Neural cell (in vitro differentiated cells): ENCODE measurements at regions not wholly inside any gene's neighbourhood (a gene's known extent, or its start where the extent isn't known, plus 50 kb on each side); places are given as distances from the start of the nearest gene placed in this dataset.

Experiments
- H2AFZ ChIP-seq: fragments of 200-600, 300-800 bp; sonication (generic), shearing (Covaris generic); 2 replicates; pipeline ENCODE4 v1.6.0; 2014; ENCODE audit warnings: low read depth, mild to moderate bottlenecking, antibody characterized with exemption, low read length, moderate library complexity
- H3F3A ChIP-seq: fragments of 200-600 bp; shearing (Covaris generic); 2 replicates; pipeline ENCODE4 v1.6.1; 2016; ENCODE audit warnings: mild to moderate bottlenecking, moderate library complexity, mixed read lengths, antibody characterized with exemption, low read length; ENCODE audit not compliant: insufficient read depth, poor library complexity, severe bottlenecking
- H3K27ac ChIP-seq: fragments of 200-600, 300-800 bp; sonication (generic), shearing (Covaris generic); 2 replicates; pipeline ENCODE4 v1.5.1; 2014; ENCODE audit warnings: mild to moderate bottlenecking, low read length, moderate library complexity
- H3K27me3 ChIP-seq: fragments of 300-800, 200-600 bp; sonication (generic), shearing (Covaris generic); 2 replicates; pipeline ENCODE4 v1.6.0; 2014; ENCODE audit warnings: mild to moderate bottlenecking, low read depth, low read length, moderate library complexity; ENCODE audit not compliant: insufficient read depth
- H3K36me3 ChIP-seq: fragments of 300-800, 200-600 bp; sonication (generic), shearing (Covaris generic); 2 replicates; pipeline ENCODE4 v1.5.1; 2014; ENCODE audit warnings: mild to moderate bottlenecking, antibody characterized with exemption, low read length, moderate library complexity; ENCODE audit not compliant: insufficient read depth
- H3K4me2 ChIP-seq: fragments of 300-800, 200-600 bp; sonication (generic), shearing (Covaris generic); 2 replicates; pipeline ENCODE4 v1.6.0; 2014; ENCODE audit warnings: mild to moderate bottlenecking, low read length
- H3K4me3 ChIP-seq: fragments of 300-800, 200-600 bp; sonication (generic), shearing (Covaris generic); 2 replicates; pipeline ENCODE4 v1.5.1; 2014; ENCODE audit warnings: mild to moderate bottlenecking, low read length, moderate library complexity
- H3K79me2 ChIP-seq: fragments of 200-600 bp; shearing (Covaris generic); replicated peaks from 2 replicates; pipeline ENCODE4 v1.6.0; 2014; ENCODE audit warnings: mild to moderate bottlenecking, low read length, moderate library complexity; ENCODE audit not compliant: insufficient read depth
- H3K9ac ChIP-seq: fragments of 300-800, 200-600 bp; sonication (generic), shearing (Covaris generic); 2 replicates; pipeline ENCODE4 v1.6.1; 2016; ENCODE audit warnings: mild to moderate bottlenecking, low read length, mixed read lengths
- H3K9me2 ChIP-seq: fragments of 200-600 bp; shearing (Covaris generic); 2 replicates; pipeline ENCODE4 v1.6.1; 2016; ENCODE audit warnings: mild to moderate bottlenecking, low read length, mixed read lengths; ENCODE audit not compliant: insufficient read depth
- H3K9me3 ChIP-seq: fragments of 200-600, 300-800 bp; sonication (generic), shearing (Covaris generic); 2 replicates; pipeline ENCODE4 v1.6.1; 2016; ENCODE audit warnings: mild to moderate bottlenecking, mixed run types, low read length, moderate library complexity, mixed read lengths
- H4K20me1 ChIP-seq: fragments of 200-600 bp; shearing (Covaris generic); 2 replicates; pipeline ENCODE4 v1.6.1; 2016; ENCODE audit warnings: mild to moderate bottlenecking, mixed run types; ENCODE audit not compliant: insufficient read depth
- EP300 ChIP-seq: fragments of 450-650 bp; conservative IDR thresholded peaks from 2 replicates; pipeline ENCODE4 v1.6.1; 2014; ENCODE audit warnings: antibody characterized with exemption, mild to moderate bottlenecking, moderate library complexity; ENCODE audit not compliant: poor library complexity, severe bottlenecking
- EZH2 ChIP-seq: fragments of 200-600, 300-800 bp; shearing (Covaris generic), sonication (generic); IDR thresholded peaks from 2 replicates; pipeline ENCODE4 v1.6.1; 2014; ENCODE audit warnings: antibody characterized with exemption, low read length, borderline replicate concordance, mild to moderate bottlenecking; ENCODE audit not compliant: insufficient read depth, poor library complexity, severe bottlenecking
- MXI1 ChIP-seq: fragments of 450-650 bp; conservative IDR thresholded peaks from 2 replicates; pipeline ENCODE4 v1.6.1; 2014; ENCODE audit warnings: antibody characterized with exemption, mild to moderate bottlenecking; ENCODE audit not compliant: poor library complexity, severe bottlenecking
- POLR2AphosphoS5 ChIP-seq: IDR thresholded peaks from 2 replicates; pipeline ENCODE4 v1.6.1; 2012
- RAD21 ChIP-seq: fragments of 450-650 bp; conservative IDR thresholded peaks from 2 replicates; pipeline ENCODE4 v1.6.1; 2014; ENCODE audit warnings: antibody characterized with exemption, mild to moderate bottlenecking, moderate library complexity
- SMC3 ChIP-seq: fragments of 450-650 bp; conservative IDR thresholded peaks from 2 replicates; pipeline ENCODE4 v1.6.1; 2014; ENCODE audit warnings: antibody characterized with exemption, mild to moderate bottlenecking, moderate library complexity; ENCODE audit not compliant: poor library complexity
- TAF1 ChIP-seq: IDR thresholded peaks from 2 replicates; pipeline ENCODE4 v1.6.1; 2012; ENCODE audit warnings: low read depth
- TF ChIP-seq, protein P1 (sequence below): IDR thresholded peaks from 2 replicates; pipeline ENCODE4 v1.6.1; 2012; ENCODE audit warnings: borderline replicate concordance
- TF ChIP-seq, protein P2 (sequence below): fragments of 450-650 bp; IDR thresholded peaks from 2 replicates; pipeline ENCODE4 v1.5.1; 2014; ENCODE audit warnings: antibody characterized with exemption, mild to moderate bottlenecking, moderate library complexity; ENCODE audit not compliant: poor library complexity, severe bottlenecking

DNA sequence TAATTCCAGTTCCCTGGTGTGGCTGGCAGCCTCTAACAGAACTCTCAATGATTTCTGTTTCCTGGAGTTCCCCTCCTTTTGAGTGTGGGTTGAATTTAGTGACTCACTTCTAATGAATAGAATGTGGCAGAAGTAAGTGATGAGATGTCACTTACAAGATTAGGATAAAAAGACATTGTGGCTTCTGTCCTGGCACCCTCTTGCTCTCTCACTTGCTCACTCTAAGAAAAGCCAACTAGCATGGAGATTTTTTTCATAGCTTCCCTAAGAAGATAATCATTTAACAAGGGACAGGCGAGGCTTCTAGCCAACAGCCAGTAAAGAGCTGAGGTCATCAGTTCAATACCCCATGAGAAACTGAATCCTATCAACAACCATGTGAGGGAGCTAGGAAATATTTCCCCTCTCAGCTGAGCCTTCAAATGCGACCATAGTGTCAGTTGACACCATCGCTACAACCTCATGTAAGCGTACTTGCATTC is 156.7 kb downstream of the TMTC3 start:
- Histone ChIP-seq H3K27me3 (no peaks in the 10 kb centered on the region), H3F3A (no peaks in the 10 kb centered on the region), H3K4me3 (no peak overlapping the region), H3K9me3 (no peaks in the 10 kb centered on the region), H3K79me2 (no peaks in the 10 kb centered on the region), H3K4me2 (no peak overlapping the region), H4K20me1 (no peaks in the 10 kb centered on the region), H3K36me3 (no peaks in the 10 kb centered on the region), H2AFZ (no peak overlapping the region), H3K9ac (no peak overlapping the region), H3K9me2 (no peaks in the 10 kb centered on the region), H3K27ac (no peak overlapping the region)
- TF ChIP-seq, protein P1, sequence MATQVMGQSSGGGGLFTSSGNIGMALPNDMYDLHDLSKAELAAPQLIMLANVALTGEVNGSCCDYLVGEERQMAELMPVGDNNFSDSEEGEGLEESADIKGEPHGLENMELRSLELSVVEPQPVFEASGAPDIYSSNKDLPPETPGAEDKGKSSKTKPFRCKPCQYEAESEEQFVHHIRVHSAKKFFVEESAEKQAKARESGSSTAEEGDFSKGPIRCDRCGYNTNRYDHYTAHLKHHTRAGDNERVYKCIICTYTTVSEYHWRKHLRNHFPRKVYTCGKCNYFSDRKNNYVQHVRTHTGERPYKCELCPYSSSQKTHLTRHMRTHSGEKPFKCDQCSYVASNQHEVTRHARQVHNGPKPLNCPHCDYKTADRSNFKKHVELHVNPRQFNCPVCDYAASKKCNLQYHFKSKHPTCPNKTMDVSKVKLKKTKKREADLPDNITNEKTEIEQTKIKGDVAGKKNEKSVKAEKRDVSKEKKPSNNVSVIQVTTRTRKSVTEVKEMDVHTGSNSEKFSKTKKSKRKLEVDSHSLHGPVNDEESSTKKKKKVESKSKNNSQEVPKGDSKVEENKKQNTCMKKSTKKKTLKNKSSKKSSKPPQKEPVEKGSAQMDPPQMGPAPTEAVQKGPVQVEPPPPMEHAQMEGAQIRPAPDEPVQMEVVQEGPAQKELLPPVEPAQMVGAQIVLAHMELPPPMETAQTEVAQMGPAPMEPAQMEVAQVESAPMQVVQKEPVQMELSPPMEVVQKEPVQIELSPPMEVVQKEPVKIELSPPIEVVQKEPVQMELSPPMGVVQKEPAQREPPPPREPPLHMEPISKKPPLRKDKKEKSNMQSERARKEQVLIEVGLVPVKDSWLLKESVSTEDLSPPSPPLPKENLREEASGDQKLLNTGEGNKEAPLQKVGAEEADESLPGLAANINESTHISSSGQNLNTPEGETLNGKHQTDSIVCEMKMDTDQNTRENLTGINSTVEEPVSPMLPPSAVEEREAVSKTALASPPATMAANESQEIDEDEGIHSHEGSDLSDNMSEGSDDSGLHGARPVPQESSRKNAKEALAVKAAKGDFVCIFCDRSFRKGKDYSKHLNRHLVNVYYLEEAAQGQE = no peak

DNA sequence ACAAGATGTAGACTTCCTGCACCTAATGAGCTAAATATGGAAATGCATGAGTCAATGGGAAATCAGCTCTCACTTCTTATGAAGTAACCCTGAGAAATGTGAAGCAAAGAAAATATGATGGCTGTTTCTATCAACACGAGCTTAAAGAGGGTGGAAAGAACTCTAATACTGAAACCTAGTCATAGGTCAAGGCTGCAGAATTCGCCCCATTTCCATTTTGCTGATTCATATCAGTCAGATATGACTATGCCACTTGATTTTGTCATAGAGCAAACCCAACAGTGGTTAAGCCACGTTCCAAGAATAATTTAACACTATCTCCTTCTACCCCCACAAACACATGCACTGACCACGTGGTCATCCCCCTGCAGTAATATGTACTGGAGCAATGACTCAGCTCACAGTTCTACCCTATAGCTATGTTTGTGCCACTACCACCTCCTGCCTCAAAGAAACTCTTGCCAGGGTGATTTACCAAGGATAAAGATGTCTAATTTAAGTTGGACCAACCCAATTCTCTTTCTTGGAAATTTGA is 157.5 kb downstream of the TMTC3 start:
- Histone ChIP-seq H3K9me3 (no peaks in the 10 kb centered on the region), H3K9me2 (no peaks in the 10 kb centered on the region), H3K9ac (no peak overlapping the region), H3K27ac (no peak overlapping the region), H2AFZ (no peak overlapping the region), H3K79me2 (no peaks in the 10 kb centered on the region), H3K4me2 (no peak overlapping the region), H3K27me3 (no peaks in the 10 kb centered on the region), H3K4me3 (no peak overlapping the region), H3F3A (no peaks in the 10 kb centered on the region), H3K36me3 (no peaks in the 10 kb centered on the region), H4K20me1 (no peaks in the 10 kb centered on the region)
- TF ChIP-seq MXI1 (no peak), EP300 (no peak), TAF1 (no peak), RAD21 (no peak), EZH2 (no peak), SMC3 (no peak), POLR2AphosphoS5 (no peak)
- TF ChIP-seq, protein P2, sequence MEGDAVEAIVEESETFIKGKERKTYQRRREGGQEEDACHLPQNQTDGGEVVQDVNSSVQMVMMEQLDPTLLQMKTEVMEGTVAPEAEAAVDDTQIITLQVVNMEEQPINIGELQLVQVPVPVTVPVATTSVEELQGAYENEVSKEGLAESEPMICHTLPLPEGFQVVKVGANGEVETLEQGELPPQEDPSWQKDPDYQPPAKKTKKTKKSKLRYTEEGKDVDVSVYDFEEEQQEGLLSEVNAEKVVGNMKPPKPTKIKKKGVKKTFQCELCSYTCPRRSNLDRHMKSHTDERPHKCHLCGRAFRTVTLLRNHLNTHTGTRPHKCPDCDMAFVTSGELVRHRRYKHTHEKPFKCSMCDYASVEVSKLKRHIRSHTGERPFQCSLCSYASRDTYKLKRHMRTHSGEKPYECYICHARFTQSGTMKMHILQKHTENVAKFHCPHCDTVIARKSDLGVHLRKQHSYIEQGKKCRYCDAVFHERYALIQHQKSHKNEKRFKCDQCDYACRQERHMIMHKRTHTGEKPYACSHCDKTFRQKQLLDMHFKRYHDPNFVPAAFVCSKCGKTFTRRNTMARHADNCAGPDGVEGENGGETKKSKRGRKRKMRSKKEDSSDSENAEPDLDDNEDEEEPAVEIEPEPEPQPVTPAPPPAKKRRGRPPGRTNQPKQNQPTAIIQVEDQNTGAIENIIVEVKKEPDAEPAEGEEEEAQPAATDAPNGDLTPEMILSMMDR = no peak
- TF ChIP-seq, protein P1 = no peak
